Endometrium (tissue), 2 donors: ENCODE measurements at regions not wholly inside any gene's neighbourhood (a gene's known extent, or its start where the extent isn't known, plus 50 kb on each side); places are given as distances from the start of the nearest gene placed in this dataset.
"Not testable (repeated sequence)": the region's sequence is repeated elsewhere in the genome, so short reads cannot be mapped to it uniquely, and the experiment has no call there.

Experiments
- FAIRE-seq: peaks from 2 replicates; lab custom pipeline; 2012; peaks lifted over from hg19 to GRCh38; lab: Jason Lieb, UNC
- donor health status: control.
- donor health status: control.

GRCh38 chr1:244297087-244297486 is 154.6 kb downstream of the ADSS2 start:
- no peak for FAIRE-seq

- no peak for FAIRE-seq
Measured at GRCh38 chr1:244297616-244298015, 154.1 kb downstream of the ADSS2 start.

GRCh38 chr1:244300029-244300375 is 151.7 kb downstream of the ADSS2 start:
- FAIRE-seq = not testable (repeated sequence)

GRCh38 chr1:244301595-244302130 is 150.0 kb downstream of the ADSS2 start:
- FAIRE-seq = no peak

- no peak for FAIRE-seq
Measured at GRCh38 chr1:244302876-244303609, 148.7 kb downstream of the ADSS2 start.

GRCh38 chr1:244303610-244303969 is 148.1 kb downstream of the ADSS2 start:
- no peak for FAIRE-seq

GRCh38 chr1:244304156-244304555 is 147.6 kb downstream of the ADSS2 start:
- FAIRE-seq = no peak

- no peak for FAIRE-seq
Measured at GRCh38 chr1:244304656-244305055, 147.1 kb downstream of the ADSS2 start.

GRCh38 chr1:244305776-244306341 is 145.8 kb downstream of the ADSS2 start:
- no peak for FAIRE-seq

- no peak for FAIRE-seq
Measured at GRCh38 chr1:244306544-244306943, 145.2 kb downstream of the ADSS2 start.

- FAIRE-seq = not testable (repeated sequence)
Measured at GRCh38 chr1:244309191-244309590, 142.5 kb downstream of the ADSS2 start.

GRCh38 chr1:244311784-244312532 is 139.8 kb downstream of the ADSS2 start:
- no peak for FAIRE-seq

- no peak for FAIRE-seq
Measured at GRCh38 chr1:244313346-244313745, 138.4 kb downstream of the ADSS2 start.

- no peak for FAIRE-seq
Measured at GRCh38 chr1:244314921-244315559, 136.7 kb downstream of the ADSS2 start.

GRCh38 chr1:244315996-244316395 is 135.7 kb downstream of the ADSS2 start:
- FAIRE-seq = no peak

GRCh38 chr1:244316407-244316806 is 135.3 kb downstream of the ADSS2 start:
- no peak for FAIRE-seq

GRCh38 chr1:244316986-244317655 is 134.6 kb downstream of the ADSS2 start:
- FAIRE-seq = no peak

GRCh38 chr1:244318078-244318477 is 133.6 kb downstream of the ADSS2 start:
- no peak for FAIRE-seq

GRCh38 chr1:244318512-244318911 is 133.2 kb downstream of the ADSS2 start:
- FAIRE-seq = no peak

GRCh38 chr1:244319283-244320132 is 132.2 kb downstream of the ADSS2 start:
- no peak for FAIRE-seq

GRCh38 chr1:244322181-244322580 is 129.5 kb downstream of the ADSS2 start:
- no peak for FAIRE-seq
